Smooth muscle cell (in vitro differentiated cells): ENCODE measurements at regions not wholly inside any gene's neighbourhood (a gene's known extent, or its start where the extent isn't known, plus 50 kb on each side); places are given as distances from the start of the nearest gene placed in this dataset.

Source experiments
- DNase-seq: peaks from one replicate; lab custom pipeline; 2025; ENCODE audit not compliant: unreplicated experiment; lab: John Stamatoyannopoulos, UW
- H2AFZ ChIP-seq: fragments of 200-600 bp; sonication (generic); 2 replicates; pipeline ENCODE4 v1.6.0; 2016; ENCODE audit warnings: antibody characterized with exemption, low read depth, mild to moderate bottlenecking
- H3F3A ChIP-seq: fragments of 200-600 bp; sonication (generic); 2 replicates; pipeline ENCODE4 v1.6.0; 2017; ENCODE audit warnings: antibody characterized with exemption, low read depth
- H3K27ac ChIP-seq: fragments of 200-600 bp; sonication (generic); 2 replicates; pipeline ENCODE4 v1.5.1; 2016; ENCODE audit warnings: low read depth, mild to moderate bottlenecking
- H3K27me3 ChIP-seq: fragments of 200-600 bp; sonication (generic); 2 replicates; pipeline ENCODE4 v1.6.1; 2016; ENCODE audit warnings: low read depth, mild to moderate bottlenecking
- H3K36me3 ChIP-seq: fragments of 200-600 bp; sonication (generic); 2 replicates; pipeline ENCODE4 v1.5.1; 2016; ENCODE audit warnings: low read depth
- H3K4me1 ChIP-seq: fragments of 200-600 bp; sonication (generic); 2 replicates; pipeline ENCODE4 v1.5.1; 2016; ENCODE audit warnings: low read depth
- H3K4me2 ChIP-seq: fragments of 200-600 bp; sonication (generic); 2 replicates; pipeline ENCODE4 v1.6.0; 2016; ENCODE audit warnings: mild to moderate bottlenecking
- H3K4me3 ChIP-seq: fragments of 200-600 bp; sonication (generic); 2 replicates; pipeline ENCODE4 v1.5.1; 2016; ENCODE audit warnings: mild to moderate bottlenecking
- H3K79me2 ChIP-seq: fragments of 200-600 bp; sonication (generic); 2 replicates; pipeline ENCODE4 v1.6.0; 2016; ENCODE audit warnings: low read depth, mild to moderate bottlenecking
- H3K9ac ChIP-seq: fragments of 200-600 bp; sonication (generic); 2 replicates; pipeline ENCODE4 v1.6.0; 2016; ENCODE audit warnings: low read depth
- H3K9me3 ChIP-seq: fragments of 200-600 bp; sonication (generic); replicated peaks from 2 replicates; pipeline ENCODE4 v1.5.1; 2016; ENCODE audit warnings: low read depth
- H4K20me1 ChIP-seq: fragments of 200-600 bp; sonication (generic); 2 replicates; pipeline ENCODE4 v1.6.0; 2016; ENCODE audit warnings: low read depth
- CTCF ChIP-seq: fragments of 200-600 bp; sonication (generic); IDR thresholded peaks from 2 replicates; pipeline ENCODE4 v1.5.1; 2017; ENCODE audit warnings: borderline replicate concordance, mild to moderate bottlenecking, antibody characterized with exemption; ENCODE audit not compliant: insufficient read depth, poor library complexity, severe bottlenecking
- WGBS: methylation state at CpG from one replicate; pipeline ENCODE4 v1.1.7; 2016; ENCODE audit warnings: low lambda C conversion rate; 5-methylcytosine and 5-hydroxymethylcytosine counted together

GRCh38 chr4:127291316-127291715 lies 341.4 kb upstream of the INTU start:
- WGBS: 86% methylated on average over 1 of the region's 1 CpG
- H3K9ac ChIP-seq: no peak overlapping the region

GRCh38 chr4:127293496-127293895 lies 339.3 kb upstream of the INTU start:
- H3K9me3 ChIP-seq: no peaks in the 10 kb centered on the region
- no peak overlapping the region for H3K4me2 ChIP-seq
- no peaks in the 10 kb centered on the region for H3K36me3 ChIP-seq
- WGBS: 71% methylated on average over 2 of the region's 2 CpGs
- no peak overlapping the region for H2AFZ ChIP-seq
- no peak for TF ChIP-seq CTCF
- no peaks in the 10 kb centered on the region for H3K4me1 ChIP-seq
- DNase-seq: no peak
- no peak overlapping the region for H3K27ac ChIP-seq
- no peak overlapping the region for H3K4me3 ChIP-seq
- H3F3A ChIP-seq: no peaks in the 10 kb centered on the region
- no peak overlapping the region for H3K9ac ChIP-seq
- H3K79me2 ChIP-seq: no peaks in the 10 kb centered on the region
- no peaks in the 10 kb centered on the region for H3K27me3 ChIP-seq
- H4K20me1 ChIP-seq: no peaks in the 10 kb centered on the region

More at GRCh38 chr4:127291316-127291715, 341.4 kb upstream of the INTU start:
- DNase-seq: no peak
- H4K20me1 ChIP-seq: no peaks in the 10 kb centered on the region
- no peak overlapping the region for H2AFZ ChIP-seq
- no peak overlapping the region for H3K4me3 ChIP-seq
- H3K36me3 ChIP-seq: no peaks in the 10 kb centered on the region
- no peaks in the 10 kb centered on the region for H3K9me3 ChIP-seq
- no peaks in the 10 kb centered on the region for H3F3A ChIP-seq
- no peak overlapping the region for H3K27ac ChIP-seq
- TF ChIP-seq CTCF: no peak
- no peaks in the 10 kb centered on the region for H3K79me2 ChIP-seq
- no peaks in the 10 kb centered on the region for H3K27me3 ChIP-seq
- no peaks in the 10 kb centered on the region for H3K4me1 ChIP-seq
- H3K4me2 ChIP-seq: no peak overlapping the region

DNA sequence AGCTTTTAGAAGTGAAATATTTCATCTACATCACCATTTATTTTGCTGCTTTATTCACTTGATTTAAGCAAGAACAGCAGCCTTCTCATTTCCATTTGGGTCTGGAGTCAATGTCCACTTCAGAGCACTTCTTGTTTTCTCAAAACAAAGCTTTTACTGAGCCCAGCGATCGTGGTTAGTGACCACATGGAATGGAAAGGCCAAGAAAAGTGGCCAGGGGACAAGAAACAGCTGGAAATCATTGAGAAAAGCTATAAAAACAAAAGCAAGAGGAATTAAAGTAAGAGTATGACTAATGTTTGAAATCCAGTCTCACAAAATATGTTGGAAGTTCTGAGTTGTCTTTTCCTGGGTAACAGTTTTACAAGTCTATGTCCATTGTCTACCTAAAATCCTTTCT lies 328.4 kb upstream of the INTU start:
- no peaks in the 10 kb centered on the region for H3K27me3 ChIP-seq
- H2AFZ ChIP-seq: no peak overlapping the region
- H3K9ac ChIP-seq: no peak overlapping the region
- H3K79me2 ChIP-seq: no peaks in the 10 kb centered on the region
- H3K4me2 ChIP-seq: no peak overlapping the region
- no peaks in the 10 kb centered on the region for H4K20me1 ChIP-seq
- 32% methylated on average over 2 of the region's 2 CpGs for WGBS
- H3F3A ChIP-seq: no peaks in the 10 kb centered on the region
- no peaks in the 10 kb centered on the region for H3K36me3 ChIP-seq
- TF ChIP-seq CTCF: no peak
- H3K9me3 ChIP-seq: peaks cover under 1% of the 10 kb centered on the region
- H3K27ac ChIP-seq: peak overlapping the region; percentile 17
- DNase-seq: no peak
- no peak overlapping the region for H3K4me3 ChIP-seq
- no peaks in the 10 kb centered on the region for H3K4me1 ChIP-seq

DNA sequence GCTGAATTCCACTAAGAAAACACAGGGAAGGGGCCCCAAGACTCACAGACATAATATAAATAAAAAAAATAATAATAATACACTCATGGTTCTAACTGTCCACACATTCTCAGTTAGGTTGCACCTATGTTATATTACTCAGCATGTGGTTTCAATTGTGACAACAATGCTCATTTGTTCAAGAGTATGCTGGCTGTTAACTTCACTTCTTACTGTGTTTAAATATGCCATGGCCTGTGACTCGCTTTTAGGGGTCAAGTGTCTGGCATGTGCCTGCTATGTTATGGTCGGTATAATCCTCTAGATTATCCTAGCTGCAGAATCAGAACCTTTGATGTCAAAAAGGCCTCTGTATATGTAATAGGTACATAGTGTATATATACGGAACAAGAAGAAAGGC lies 324.8 kb upstream of the INTU start:
- no peaks in the 10 kb centered on the region for H3K27me3 ChIP-seq
- H3K9ac ChIP-seq: no peak overlapping the region
- H3K9me3 ChIP-seq: peaks cover 2% of the 10 kb centered on the region
- no peaks in the 10 kb centered on the region for H3K36me3 ChIP-seq
- no peaks in the 10 kb centered on the region for H3K79me2 ChIP-seq
- H3K27ac ChIP-seq: no peak overlapping the region
- no peak for TF ChIP-seq CTCF
- DNase-seq: no peak
- no peaks in the 10 kb centered on the region for H3F3A ChIP-seq
- no peak overlapping the region for H2AFZ ChIP-seq
- H4K20me1 ChIP-seq: no peaks in the 10 kb centered on the region
- 57% methylated on average over 3 of the region's 3 CpGs for WGBS
- no peak overlapping the region for H3K4me2 ChIP-seq
- no peak overlapping the region for H3K4me3 ChIP-seq
- no peaks in the 10 kb centered on the region for H3K4me1 ChIP-seq
